AG04450 (cell line): ENCODE measurements at regions not wholly inside any gene's neighbourhood (a gene's known extent, or its start where the extent isn't known, plus 50 kb on each side); places are given as distances from the start of the nearest gene placed in this dataset.

ENCODE experiments used
- CTCF ChIA-PET: fragments of 300-600, 350-600 bp; formaldehyde crosslinking; extraction: SDS; loops from one replicate; lab custom pipeline; 2022; ENCODE audit warnings: antibody characterized with exemption, inconsistent platforms; lab: Charles Lee
- POLR2A ChIA-PET: fragments of 350-600 bp; formaldehyde crosslinking; extraction: SDS; loops from one replicate; lab custom pipeline; 2021; ENCODE audit warnings: antibody characterized with exemption, inconsistent platforms; lab: Yijun Ruan, JAX
- DNase-seq: peaks from one replicate; pipeline ENCODE4 v3.0.0-alpha.2; 2011; ENCODE audit warnings: low read depth, low spot score
- H3K27ac ChIP-seq: one replicate; pipeline ENCODE4 v1.5.1; 2012; ENCODE audit warnings: low read depth, low read length, control low read depth
- H3K27me3 ChIP-seq: one replicate; pipeline ENCODE4 v1.6.0; 2012; ENCODE audit warnings: low read length; ENCODE audit not compliant: control insufficient read depth, insufficient read depth
- H3K4me3 ChIP-seq: 2 replicates; pipeline ENCODE4 v1.5.1; 2011; ENCODE audit warnings: mild to moderate bottlenecking, low read depth, low read length, control low read depth
- H3K9me3 ChIP-seq: 2 replicates; pipeline ENCODE4 v1.5.1; 2012; ENCODE audit warnings: low read length; ENCODE audit not compliant: control insufficient read depth, insufficient read depth
- TF ChIP-seq, protein P1 (sequence below): IDR thresholded peaks from 2 replicates; pipeline ENCODE4 v1.5.1; 2011; ENCODE audit warnings: low read depth, low read length, control low read depth, inconsistent platforms

DNA sequence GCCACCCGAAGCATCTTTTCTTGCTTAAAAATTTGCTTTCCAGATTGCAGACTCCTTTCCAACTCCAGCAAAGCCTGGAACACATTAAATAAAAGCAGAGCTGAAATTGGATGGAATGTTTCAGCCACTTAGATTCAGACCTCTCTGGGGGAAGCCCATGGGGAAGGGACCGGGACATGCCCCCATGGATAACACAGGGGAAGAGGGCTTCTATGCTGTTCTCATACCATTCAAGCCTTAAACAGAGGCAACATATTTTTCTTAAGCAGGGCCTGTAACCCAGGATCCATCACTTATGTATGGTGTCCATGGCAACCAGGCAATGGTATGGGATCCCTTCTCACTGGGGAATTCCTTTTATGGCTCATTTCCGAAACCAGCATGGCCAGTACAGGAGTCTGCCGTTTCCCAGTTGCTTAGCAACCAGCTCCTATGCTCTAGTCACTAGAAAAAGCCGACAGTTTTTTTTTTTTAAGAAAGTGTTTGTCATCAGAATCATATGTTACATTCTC lies 62.0 kb upstream of the MARCHF10 start:
- Histone ChIP-seq H3K27ac (no peak overlapping the region), H3K27me3 (no peaks in the 10 kb centered on the region), H3K9me3 (no peaks in the 10 kb centered on the region; the same call in 1 of the 2 replicates), H3K4me3 (no peak overlapping the region)
- TF ChIP-seq, protein P1, sequence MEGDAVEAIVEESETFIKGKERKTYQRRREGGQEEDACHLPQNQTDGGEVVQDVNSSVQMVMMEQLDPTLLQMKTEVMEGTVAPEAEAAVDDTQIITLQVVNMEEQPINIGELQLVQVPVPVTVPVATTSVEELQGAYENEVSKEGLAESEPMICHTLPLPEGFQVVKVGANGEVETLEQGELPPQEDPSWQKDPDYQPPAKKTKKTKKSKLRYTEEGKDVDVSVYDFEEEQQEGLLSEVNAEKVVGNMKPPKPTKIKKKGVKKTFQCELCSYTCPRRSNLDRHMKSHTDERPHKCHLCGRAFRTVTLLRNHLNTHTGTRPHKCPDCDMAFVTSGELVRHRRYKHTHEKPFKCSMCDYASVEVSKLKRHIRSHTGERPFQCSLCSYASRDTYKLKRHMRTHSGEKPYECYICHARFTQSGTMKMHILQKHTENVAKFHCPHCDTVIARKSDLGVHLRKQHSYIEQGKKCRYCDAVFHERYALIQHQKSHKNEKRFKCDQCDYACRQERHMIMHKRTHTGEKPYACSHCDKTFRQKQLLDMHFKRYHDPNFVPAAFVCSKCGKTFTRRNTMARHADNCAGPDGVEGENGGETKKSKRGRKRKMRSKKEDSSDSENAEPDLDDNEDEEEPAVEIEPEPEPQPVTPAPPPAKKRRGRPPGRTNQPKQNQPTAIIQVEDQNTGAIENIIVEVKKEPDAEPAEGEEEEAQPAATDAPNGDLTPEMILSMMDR: no peak
- DNase-seq: no peak
- POLR2A ChIA-PET: no interaction called here
- CTCF ChIA-PET: interaction anchor here (0.6 kb wide), 1 partner anchor 34 kb away, joined by 3 read pairs; no protein-coding TSS in a partner anchor

DNA sequence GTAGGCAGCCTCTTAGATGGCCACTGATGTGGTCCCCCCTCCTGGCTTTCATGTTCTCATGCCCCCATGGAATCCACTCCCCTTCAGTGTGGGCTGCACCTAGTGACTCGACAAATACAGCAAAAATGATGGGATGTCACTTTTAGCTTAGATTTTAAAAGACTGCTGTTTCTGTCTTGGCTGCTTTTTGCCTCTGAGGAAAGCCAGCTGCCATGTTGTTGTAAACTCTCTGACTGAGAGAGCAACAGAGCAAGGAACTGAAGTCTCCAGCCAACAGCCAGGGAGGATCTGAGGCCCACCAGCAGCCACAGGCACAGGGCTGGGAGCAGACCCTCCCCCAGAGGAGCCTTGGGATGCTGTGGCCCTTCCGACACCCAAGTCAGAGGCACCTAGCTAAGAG lies 60.6 kb upstream of the MARCHF10 start:
- Histone ChIP-seq H3K27ac (no peak overlapping the region), H3K9me3 (no peaks in the 10 kb centered on the region; the same call in 1 of the 2 replicates), H3K27me3 (no peaks in the 10 kb centered on the region), H3K4me3 (no peak overlapping the region)
- CTCF ChIA-PET: no interaction called here
- POLR2A ChIA-PET: no interaction called here
- TF ChIP-seq, protein P1: no peak
- no peak for DNase-seq

DNA sequence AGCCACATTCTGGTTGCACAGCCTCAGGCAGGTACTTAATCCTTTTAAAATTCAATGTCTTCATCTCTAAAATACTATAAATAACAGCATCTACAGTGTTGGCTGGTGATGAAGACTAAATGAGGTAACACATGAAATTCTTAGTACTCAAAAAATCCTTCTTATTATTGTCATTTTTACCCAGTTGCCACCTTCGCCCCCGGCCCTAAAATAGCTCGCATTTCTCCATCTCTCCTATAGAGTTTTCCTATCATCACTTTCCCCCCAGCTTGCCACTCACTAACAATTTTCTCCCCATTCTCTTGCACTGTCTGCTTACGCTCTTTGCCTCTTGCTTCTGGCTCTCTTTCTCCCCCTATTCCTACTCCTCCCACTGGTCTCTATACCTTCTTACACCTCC lies 59.9 kb upstream of the MARCHF10 start:
- H3K27ac ChIP-seq: no peak overlapping the region
- H3K9me3 ChIP-seq: no peaks in the 10 kb centered on the region; the same call in 1 of the 2 replicates
- no peak for DNase-seq
- H3K27me3 ChIP-seq: no peaks in the 10 kb centered on the region
- H3K4me3 ChIP-seq: no peak overlapping the region
- TF ChIP-seq, protein P1: no peak
- ChIA-PET CTCF (no interaction called here), POLR2A (no interaction called here)

DNA sequence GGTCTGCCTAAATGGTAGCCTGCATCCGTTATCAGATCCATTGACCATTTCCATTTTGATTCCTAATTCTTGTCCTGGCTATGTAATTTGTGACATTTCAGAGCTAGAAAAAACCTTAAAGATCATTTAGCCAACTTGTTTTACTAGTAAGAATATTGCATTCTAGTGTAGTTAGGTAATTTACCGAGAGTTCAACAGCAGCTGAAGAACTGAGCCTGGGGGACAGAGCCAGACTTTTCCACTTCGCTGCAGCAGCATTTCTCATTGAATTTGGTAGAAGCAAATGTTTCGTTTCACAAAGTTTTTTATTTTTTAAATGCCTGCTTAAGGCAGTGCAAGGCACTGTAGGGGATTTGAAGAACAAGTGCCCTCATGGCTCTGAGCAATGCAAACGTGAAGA lies 59.2 kb upstream of the MARCHF10 start:
- CTCF ChIA-PET: no interaction called here
- H3K4me3 ChIP-seq: no peak overlapping the region
- no peaks in the 10 kb centered on the region for H3K27me3 ChIP-seq
- TF ChIP-seq, protein P1: no peak
- POLR2A ChIA-PET: no interaction called here
- H3K9me3 ChIP-seq: no peaks in the 10 kb centered on the region; the same call in 1 of the 2 replicates
- DNase-seq: no peak
- H3K27ac ChIP-seq: no peak overlapping the region

DNA sequence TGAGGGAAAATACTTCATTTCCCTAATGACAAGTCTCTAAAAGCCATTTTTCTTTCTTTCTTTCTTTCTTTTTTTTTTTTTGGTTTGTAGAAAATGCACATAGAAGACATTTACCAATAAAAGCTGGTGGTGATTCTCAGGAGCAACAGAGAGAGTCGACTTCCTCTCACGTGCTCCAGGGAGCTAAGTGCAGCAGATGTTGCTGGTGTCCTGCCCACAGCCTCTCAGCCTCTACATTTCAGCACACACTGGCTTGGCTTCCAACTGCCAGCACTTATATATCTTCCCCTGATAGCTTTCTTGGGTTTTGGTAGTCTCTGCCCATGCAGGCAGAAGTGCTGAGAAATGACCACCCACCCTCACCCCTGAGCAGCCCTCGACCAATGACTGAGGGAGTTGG lies 58.4 kb upstream of the MARCHF10 start:
- CTCF ChIA-PET: no interaction called here

More for the DNA sequence above, 58.4 kb upstream of the MARCHF10 start:
- POLR2A ChIA-PET: no interaction called here
- H3K27ac ChIP-seq: no peak overlapping the region
- H3K27me3 ChIP-seq: peaks cover under 1% of the 10 kb centered on the region
- DNase-seq: no peak
- no peak overlapping the region for H3K4me3 ChIP-seq
- TF ChIP-seq, protein P1: no peak
- no peaks in the 10 kb centered on the region; the same call in 1 of the 2 replicates for H3K9me3 ChIP-seq
